ENCODE measurements at regions not wholly inside any gene's neighbourhood (a gene's known extent, or its start where the extent isn't known, plus 50 kb on each side); places are given as distances from the start of the nearest gene placed in this dataset.

DNA sequence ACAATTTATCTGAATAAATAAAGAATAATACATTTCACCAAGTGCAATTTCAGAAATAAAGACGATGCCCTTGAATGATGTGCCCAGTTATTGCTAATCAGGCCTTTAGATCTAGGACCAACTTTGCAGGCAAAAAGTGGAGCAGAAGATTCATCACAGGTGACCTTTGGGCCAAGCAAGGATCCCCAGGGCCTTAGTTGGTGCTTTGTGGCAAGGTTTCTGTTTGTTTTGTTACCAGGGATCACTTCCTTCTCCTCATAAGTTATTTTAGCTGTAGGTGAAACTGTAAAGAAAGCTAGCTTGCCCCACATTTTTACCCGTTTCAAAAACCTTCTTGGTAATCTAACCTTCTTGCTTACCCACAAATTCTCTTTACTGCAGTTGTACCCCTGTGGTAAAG, 323.2 kb downstream of the NEBL start:
- TF ChIP-seq, protein P1, sequence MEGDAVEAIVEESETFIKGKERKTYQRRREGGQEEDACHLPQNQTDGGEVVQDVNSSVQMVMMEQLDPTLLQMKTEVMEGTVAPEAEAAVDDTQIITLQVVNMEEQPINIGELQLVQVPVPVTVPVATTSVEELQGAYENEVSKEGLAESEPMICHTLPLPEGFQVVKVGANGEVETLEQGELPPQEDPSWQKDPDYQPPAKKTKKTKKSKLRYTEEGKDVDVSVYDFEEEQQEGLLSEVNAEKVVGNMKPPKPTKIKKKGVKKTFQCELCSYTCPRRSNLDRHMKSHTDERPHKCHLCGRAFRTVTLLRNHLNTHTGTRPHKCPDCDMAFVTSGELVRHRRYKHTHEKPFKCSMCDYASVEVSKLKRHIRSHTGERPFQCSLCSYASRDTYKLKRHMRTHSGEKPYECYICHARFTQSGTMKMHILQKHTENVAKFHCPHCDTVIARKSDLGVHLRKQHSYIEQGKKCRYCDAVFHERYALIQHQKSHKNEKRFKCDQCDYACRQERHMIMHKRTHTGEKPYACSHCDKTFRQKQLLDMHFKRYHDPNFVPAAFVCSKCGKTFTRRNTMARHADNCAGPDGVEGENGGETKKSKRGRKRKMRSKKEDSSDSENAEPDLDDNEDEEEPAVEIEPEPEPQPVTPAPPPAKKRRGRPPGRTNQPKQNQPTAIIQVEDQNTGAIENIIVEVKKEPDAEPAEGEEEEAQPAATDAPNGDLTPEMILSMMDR (IDR thresholded peaks at IDR 0.05): no peak
- TF ChIP-seq ZFX (IDR thresholded peaks at IDR 0.05; ENCODE audit: borderline replicate concordance): no peak
